NCI-H1694 (cell line): ENCODE measurements at regions not wholly inside any gene's neighbourhood (a gene's known extent, or its start where the extent isn't known, plus 50 kb on each side); places are given as distances from the start of the nearest gene placed in this dataset.
A peak's percentile ranks its signal among the peaks of the same experiment; 100 is the strongest.
"Not testable (repeated sequence)": the region's sequence is repeated elsewhere in the genome, so short reads cannot be mapped to it uniquely, and the experiment has no call there.

ENCODE experiments used
- DNase-seq: peaks from one replicate; lab custom pipeline; 2025; lab: John Stamatoyannopoulos, UW

DNA sequence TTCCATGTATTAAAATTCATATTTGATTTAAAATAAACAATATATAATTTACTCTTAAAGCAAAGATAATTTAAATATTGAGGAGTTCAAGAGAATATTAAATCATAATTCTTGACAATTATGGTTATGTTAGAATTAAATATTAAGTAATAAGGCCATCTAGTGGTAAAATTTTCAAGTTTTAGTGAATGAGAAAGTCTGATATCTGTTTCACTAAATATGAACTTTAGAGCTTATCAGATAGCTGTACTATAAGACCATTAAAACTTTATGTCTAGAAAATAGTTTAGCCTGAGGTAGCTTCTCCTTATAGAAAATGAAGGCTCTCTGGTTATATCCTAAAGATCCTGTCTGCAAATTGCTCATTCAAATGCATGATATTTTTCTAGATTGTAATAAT, 152.1 kb upstream of the PRSS12 start:
- DNase-seq = not testable (repeated sequence)

DNA sequence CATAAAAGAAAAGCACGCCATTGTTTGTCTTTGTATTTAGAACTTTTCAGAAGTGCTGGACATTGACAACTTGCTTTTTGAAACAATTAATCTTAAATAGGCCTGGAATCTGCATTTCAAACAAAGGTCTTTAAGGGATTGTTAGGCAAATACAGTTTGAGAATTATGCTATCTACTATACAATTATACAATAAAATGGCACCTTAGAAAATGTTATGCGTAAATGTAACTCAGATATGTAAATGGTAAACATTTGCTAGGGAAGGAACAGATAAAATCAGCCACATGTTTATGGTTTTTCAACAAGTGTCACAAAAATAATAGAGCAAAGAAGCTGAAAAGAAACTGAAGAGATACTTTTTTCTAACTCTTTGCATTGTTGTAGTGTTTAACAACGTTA, 152.7 kb upstream of the PRSS12 start:
- not testable (repeated sequence) for DNase-seq

DNA sequence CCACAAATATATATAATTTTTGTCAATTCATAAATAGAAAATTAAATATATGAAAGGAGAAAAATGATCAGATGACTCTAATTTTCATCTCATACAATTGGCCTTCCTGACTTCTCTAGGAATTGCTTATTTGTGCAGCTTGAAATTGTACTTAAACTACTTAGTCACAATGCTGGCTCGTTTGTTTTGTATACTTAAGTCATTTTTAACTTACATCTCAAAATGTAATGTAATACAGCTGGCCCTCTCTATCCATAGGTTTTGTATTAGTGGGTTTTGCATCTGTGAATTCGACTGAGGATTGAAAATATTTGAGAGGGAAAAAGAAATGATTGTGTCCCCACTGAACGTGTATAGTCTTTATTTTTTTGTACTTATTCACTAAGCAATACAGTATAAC, 160.1 kb upstream of the PRSS12 start:
- DNase-seq = not testable (repeated sequence)

DNA sequence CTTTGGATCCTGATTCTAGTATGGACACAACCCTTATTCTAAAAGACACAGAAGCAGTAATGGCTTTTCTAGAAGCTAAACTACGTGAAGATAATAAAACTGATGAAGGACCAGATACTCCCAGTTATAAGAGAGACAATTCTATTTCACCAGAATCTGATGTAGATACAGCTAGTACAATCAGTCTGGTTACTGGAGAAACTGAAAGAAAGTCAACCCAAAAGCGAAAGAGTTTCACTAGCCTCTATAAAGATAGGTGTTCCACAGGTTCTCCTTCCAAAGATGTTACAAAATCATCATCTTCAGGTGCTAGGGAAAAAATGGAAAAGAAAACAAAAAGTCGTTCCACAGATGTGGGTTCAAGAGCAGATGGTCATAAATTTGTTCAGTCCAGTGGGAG, 161.5 kb upstream of the PRSS12 start:
- DNase-seq = not testable (repeated sequence)

DNA sequence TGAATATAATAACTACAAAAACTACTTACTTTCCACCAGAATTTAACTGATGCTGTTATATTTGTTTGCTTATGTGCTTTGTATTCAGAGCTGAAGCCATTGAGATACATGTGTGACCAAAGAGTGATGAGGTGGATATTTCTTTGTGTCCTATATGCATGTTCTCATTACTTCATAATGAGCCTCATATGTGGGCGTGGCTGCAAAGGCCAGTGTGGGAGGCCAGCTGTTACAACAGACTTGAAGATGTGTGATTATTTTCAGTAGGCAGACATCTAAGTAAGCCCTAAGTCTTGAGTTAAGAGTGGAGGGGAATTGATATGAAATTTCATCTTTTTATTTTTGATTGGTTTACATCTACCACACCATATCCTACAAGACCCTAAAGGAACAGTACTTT, 163.3 kb upstream of the PRSS12 start:
- not testable (repeated sequence) for DNase-seq

DNA sequence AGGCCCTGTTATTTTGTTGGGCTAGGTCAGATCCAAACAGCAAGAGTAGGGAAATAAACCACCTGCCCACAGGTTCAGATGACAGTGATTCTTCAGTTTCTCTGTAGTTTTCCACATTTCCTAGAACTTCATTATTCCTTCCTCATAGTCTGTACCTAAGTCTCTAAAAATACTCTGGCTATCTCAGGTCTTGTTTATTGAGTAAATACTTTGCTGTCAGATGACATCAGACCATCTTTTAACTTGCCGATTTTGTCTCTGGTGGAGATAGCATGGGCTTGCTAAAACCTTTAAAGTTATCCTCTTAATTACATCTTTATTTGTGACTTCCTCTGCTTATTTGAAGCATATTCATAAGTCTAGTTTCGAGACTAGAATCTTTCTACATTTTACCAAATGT, 155.1 kb upstream of the METTL14 start:
- DNase-seq = not testable (repeated sequence)

DNA sequence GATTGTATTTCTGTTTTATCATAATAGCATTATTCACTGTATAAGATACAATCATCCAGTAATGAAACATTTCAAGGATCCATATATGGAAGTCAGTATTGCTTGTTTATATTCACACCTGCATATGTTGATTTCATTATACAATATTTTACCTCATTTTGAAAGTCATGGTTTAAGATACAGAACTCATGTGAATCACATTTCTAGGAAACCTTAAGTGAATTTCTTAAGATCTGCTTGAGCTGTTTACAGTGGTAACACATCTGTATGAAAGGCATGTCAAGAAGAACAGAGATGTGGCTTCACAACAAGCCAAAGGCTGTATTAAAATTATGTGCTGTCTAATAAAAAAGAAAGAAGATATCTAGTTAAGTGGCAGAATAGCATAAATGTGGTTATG, 153.2 kb upstream of the METTL14 start:
- DNase-seq = not testable (repeated sequence)

DNA sequence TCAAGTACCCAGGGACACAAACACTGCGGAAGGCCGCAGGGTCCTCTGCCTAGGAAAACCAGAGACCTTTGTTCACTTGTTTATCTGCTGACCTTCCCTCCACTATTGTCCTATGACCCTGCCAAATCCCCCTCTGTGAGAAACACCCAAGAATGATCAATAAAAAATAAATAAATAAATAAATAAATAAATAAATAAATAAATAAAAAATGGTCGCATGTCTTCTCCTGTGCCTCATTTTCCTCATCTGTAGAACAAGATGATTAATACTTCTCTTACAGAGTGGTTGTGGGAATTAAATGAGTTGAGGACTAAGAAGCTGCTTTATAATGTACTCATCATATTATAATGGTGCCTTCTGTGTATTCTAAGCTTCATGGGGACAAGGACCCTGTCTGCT, 149.4 kb upstream of the METTL14 start:
- not testable (repeated sequence) for DNase-seq

DNA sequence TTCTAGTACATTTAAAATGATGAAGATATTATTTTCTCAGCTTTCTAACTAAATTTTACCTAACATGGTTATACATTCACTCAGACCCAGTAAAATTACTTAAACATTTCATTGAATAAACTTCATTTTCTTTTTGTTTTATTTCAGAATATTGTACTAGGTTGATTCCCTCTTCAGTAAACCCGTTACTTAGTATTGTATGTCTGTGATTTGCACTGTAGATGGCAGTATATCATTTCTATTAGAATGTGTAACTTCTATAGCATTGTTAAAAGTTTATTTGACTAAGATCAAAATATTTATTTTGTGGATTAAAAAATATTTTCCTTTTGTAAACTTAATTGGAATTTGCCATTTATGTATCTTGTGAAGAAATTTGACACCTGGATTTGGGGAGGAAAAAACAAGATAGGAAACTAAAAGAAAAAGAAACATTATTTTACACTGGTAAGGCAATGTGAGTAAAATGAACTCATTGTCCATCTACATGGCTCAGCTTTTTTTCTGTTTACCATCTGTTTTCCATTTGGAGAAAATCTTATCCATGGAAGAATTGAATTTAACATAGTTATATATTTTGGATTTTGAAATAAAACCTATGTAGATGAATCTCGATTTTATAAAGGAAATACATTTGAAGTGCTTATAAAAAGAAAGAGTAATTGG, 145.6 kb upstream of the METTL14 start:
- DNase-seq = peak; percentile 36

DNA sequence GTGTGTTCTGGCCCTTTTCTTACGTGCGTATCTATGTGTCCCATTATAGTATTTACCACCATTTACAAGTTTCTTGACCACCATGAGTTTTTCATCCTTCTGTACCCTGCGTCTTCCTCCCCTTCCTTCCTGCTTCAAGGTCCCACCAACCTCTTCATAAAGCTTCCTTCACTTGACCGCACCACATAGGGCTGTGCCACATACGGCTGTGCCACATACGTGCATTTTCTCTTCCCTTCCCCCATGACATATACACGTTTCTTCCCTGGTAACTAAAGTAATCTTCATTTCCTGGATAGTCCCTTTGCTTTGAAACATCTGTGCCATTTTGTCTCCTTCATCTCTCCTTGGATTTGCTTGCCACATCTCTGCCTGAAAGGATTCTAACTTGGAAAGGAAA, 128.6 kb upstream of the METTL14 start:
- not testable (repeated sequence) for DNase-seq

DNA sequence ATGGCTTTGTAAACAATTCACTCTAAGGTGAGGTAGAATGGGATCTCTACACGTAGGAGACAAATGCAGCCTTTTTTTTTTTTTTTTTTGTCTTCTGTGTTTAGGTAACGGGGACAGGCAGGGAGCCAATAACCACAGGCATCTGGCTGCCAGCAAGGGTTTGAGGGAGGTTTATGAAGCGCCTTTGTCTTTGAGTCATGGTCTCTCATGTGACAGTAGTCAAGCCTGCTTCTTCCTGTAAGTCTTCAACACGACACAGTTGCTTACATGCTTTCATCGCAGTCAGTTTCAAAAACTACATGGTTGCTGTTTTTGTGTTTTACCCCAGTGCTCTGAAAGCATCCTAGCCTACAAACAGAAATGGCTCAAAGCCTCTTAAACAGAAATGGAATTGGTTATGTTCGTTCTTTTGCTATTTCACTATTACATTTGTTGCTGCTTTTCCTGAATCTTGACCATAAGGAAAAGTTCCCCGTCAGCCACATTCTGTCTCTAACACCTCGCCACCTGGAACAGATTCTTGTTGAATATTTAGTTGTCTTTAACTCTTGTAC, 127.8 kb upstream of the METTL14 start:
- peak; percentile 6 for DNase-seq

DNA sequence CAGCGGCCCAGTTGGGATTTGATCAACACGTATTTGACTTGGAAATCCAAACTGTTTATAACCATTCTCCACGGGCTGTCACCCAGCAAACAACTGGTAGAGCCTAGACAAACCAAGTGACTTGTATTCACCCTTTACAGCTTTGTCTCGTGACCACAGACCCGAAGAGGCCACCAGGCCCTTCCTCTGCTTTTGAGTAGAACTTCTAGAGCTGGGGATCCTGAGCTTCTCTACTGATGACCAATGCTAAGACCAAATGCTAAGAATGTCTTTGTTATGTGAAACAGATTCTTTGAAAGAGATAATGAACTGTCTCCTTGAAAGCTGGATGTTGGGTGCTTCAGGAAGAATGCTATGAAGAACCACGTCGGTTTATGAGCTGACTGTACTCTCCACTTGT, 127.0 kb upstream of the METTL14 start:
- not testable (repeated sequence) for DNase-seq

DNA sequence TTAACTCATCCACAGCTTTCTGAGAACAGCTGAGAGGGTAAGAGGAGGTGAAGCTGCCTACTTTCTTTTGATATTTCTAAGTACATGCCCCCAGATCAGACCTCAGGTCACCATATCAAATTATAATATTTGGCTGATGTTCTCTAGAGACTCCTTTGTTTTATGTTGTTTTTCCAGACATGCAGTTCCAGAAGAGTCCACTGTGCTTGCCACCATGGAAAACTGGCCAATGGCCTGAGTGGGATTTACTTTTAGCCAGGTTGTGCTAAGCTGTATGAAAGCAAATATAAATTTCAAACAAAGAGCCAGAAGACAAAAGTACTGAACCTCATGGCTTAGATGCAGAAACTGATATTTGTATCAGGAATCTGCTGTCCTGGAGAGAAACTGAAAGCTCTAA, 123.6 kb upstream of the METTL14 start:
- not testable (repeated sequence) for DNase-seq

DNA sequence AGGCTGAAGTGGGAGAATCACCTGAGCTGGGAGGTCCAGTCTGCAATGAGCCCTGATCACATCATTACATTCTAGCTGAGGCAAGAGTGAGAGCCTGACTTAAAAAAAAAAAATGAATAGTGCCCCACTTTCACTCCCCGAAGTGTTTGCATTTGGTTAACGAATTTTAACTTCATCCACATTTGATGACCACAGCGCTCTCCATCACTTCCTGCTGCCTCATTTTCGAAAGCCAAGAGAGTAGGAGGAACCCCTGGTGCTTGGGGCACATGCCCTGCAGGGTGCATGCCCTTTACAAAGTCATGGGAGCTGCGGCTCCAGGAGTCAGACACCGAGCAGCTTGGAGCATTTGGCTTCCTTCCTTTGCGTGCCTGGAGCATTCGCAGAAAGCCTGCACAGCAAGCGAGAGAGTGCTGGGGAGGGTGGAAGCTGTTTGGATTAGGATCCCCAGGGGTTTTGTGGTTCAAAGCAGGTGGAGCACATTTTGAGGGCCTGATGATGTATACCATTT, 119.1 kb upstream of the METTL14 start:
- DNase-seq = not testable (repeated sequence)

DNA sequence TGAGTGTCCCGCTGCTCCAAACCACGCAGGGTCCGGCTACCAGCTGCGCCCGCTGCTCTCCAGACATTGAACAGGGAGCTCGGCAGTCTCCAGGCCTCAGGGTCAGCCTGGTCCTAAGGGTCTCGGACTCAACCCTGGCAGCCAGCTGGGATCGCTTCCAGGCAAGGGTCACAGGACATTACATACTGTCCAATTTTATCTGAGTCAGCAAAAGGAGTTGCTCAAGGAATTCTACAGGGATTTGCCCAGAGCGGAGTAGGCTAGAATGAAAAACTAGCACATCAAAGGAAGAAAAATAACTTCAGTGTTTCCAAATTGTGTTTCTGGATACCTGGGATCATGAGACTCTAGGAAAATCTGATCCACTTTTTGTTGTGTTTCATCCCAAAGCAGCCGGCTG, 112.2 kb upstream of the METTL14 start:
- not testable (repeated sequence) for DNase-seq

DNA sequence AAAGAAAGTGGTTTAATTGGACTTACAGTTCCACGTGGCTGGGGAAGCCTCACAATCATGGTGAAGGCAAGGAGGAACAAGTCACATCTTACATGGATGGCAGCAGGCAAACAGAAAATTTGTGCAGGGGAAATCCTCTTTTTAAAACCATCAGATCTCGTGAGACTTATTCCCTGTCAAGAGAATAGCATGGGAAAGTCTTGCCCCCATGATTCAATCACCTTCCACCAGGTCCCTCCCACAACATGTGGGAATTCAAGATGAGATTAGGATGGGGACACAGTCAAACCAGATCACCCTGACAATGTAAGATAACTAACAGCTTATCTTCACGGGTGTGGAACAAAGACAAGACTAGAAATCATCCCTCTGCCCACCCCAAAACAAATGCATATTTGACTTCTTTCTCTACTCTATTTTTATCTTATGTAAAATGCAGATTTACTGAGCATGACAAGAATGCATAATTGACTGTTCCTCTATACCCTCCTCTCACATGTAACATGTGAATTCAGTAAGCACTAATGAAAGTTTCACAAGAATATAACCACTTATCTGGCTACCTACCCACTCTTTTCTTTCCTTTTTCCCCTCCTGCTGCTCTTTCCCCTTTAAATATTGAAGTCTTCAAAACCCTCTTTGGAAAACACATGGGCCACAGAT, 110.8 kb upstream of the METTL14 start:
- not testable (repeated sequence) for DNase-seq

DNA sequence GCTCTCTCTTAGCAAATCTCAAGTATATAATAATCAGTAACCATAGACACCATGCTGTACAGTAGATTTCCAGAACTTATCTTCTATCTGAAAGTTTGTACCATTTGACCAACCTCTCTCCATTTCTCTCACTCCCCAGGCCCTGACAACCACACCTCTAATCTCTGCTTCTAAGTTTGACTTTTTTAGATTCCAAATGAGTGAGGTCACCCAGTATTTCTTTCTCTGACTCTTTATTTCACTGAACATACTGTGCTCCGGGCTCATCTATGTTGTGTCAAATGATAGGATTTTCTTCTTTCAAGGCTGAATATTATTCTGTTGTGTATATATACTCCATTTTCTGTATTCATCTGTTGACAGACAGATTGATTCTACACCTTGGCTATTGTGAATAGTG, 110.1 kb upstream of the METTL14 start:
- DNase-seq = not testable (repeated sequence)

DNA sequence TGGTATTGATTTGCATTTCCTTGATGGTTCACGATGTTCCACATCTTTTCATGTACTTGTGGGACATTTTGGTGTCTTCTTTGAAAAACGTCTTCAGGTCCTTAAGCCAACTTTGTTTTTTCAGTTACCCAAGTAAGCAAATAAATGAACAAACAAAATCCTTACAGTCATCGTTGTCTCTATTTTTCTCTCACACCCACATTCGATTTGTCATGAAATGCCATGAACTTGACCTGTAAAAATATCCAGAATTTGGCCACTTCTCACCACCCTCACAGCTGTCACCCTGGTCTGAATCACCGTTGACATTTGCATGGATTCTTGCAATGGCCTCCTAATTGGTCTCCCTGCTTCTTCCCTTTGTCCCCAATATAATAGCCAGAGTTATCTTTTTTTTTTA, 109.5 kb upstream of the METTL14 start:
- not testable (repeated sequence) for DNase-seq

DNA sequence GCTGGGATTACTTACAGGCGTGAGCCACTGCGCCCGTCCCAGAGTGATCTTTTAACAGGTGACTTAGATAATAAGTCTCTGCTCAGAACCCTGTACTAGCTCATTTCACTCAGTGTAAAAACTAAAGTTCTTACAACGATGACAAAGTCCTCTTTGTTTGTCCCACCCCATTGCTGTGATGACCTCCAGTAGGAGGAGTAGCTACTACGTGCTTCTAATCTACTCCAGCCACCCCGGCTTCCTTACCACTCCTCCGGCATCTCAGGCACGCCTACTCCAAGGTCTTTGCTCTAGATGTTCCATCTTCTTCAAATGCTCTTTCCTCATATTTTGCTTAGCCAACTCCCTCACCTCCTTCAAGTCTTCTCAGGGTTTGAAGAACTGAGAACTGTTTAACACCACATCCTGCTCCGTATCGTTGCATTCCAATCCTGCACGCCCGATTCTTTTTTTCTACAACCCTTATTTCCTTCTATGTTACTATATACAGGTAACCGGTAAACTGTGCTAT, 108.4 kb upstream of the METTL14 start:
- DNase-seq = not testable (repeated sequence)

DNA sequence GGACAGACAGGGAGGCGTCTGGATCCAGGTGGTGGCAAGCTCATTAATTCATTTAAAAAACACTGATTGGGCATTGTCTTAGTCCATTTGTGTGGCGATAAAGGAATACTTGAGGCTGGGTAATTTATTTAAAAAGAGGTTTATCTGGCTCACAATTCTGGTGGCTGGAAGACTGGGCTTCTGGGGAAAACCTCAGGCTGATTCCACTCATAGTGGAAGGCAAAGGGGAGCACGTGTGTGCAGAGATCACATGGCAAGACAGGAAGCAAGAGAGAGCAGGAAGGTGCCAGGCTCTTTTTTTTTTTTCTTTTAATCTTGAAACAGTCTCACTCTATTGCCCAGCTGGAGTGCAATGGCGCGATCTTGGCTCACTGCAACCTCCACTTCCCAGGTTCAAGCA, 100.2 kb upstream of the METTL14 start:
- DNase-seq = no peak

DNA sequence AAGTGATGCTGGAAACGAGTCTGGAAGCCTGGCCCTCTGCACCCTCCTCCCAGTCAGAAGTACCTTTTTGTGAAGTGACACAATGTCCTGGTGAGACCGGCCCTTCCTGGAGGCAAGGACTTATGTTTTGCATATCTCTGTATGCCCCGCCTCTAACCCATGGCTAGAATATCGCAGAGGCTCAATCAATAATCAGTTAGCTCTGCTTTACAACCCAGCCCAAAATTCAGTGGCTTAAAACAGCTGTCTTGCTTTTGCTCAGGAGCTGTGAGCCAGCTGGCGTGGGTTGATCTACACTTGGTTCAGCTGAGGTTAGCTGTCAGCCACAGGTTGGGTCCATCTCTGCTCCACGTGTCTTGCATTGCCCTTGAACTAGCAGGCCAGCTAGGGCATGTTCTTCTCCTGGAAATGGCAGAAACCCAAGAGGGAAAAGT, 98.8 kb upstream of the METTL14 start:
- DNase-seq = peak; percentile 23

DNA sequence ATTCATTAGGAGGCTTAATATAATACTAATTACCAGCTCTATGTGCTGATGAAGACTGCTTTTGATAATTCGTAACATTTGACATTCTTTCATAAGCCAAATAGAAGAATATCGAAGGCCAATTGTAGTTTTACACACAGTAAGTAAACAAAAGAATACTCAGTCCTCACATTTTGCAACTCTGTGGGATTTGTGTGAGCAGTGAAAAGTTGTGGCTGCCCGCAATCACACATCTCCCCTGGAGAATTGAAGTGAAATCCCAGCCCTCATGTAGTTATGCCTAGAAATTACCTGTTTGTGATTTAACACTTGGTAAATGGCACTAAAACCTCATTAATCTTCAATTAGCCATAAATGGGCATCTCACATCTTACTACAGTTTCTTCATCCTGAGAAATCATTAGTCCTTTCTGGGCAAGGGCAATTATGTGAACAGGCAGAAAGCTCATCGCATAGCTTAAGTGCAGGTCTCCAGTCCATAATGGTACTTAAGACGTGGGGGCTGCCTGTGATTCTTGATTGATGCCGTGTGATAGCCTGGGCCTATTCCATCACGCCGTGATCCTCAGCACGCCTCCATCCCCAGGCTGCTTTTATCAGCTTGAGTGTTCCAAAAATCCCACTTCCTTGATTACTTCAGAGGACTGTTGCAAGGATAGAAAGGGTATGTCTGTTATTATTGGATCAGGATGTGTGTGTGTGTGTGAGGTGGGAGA, 97.9 kb upstream of the METTL14 start:
- DNase-seq = no peak
